ENCODE measurements at regions not wholly inside any gene's neighbourhood (a gene's known extent, or its start where the extent isn't known, plus 50 kb on each side); places are given as distances from the start of the nearest gene placed in this dataset.

DNA sequence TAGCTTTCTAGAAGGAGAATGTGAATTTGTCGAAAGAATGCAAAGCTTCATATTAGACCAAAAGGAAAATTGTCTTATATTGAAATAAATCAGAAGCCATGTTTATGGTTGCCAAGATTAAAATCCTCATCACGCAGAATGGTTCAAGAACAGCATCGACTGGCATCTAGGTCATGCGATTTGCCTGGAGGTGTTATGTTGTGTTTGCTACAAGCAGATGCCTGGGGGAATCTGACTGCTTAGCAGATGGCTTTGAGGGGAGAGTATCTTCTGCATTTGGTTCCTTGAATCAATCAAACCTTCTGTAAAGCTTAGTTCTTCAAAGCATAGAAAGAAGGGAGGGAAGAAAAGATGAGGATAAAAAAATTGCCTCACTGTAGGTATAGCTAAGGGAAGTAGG is 585.8 kb downstream of the QKI start:
- Mint-ChIP-seq H3K36me3 (ENCODE audit: insufficient read depth in 1 of 3, low read depth in 3 of 3) (no peaks in the 10 kb centered on the region), H3K9me3 (peaks cover 0 to 2% of the 10 kb centered on the region in 2 experiments; a peak in 1 of 5 replicates), H3K27ac (no peak overlapping the region), H3K27me3 (ENCODE audit: low read depth) (peaks cover 2% of the 10 kb centered on the region; the same call in 1 of the 2 replicates), H3K4me1 (no peaks in the 10 kb centered on the region), H3K4me3 (no peak overlapping the region)
- no peak overlapping the region for H3K9ac ChIP-seq (ENCODE audit: extremely low read depth, insufficient read length, low read length)
- no peak overlapping the region for H4K8ac ChIP-seq (replicated peaks; ENCODE audit: insufficient read length, low read depth, low read length)
- no peak overlapping the region for H2AFZ ChIP-seq (ENCODE audit: low read length)
- no peak overlapping the region for H3K23ac ChIP-seq (ENCODE audit: insufficient read length, low read depth, low read length)
- H3K27me3 ChIP-seq (ENCODE audit: insufficient read depth, low read length), result no peaks in the 10 kb centered on the region
- DNase-seq, result no peak
- H2BK15ac ChIP-seq (ENCODE audit: low read depth, low read length), result no peak overlapping the region
- no peaks in the 10 kb centered on the region for H3K4me1 ChIP-seq (ENCODE audit: insufficient read depth, low read length)
- no peak overlapping the region for H4K5ac ChIP-seq (ENCODE audit: insufficient read length, low read depth, low read length)
- no peak overlapping the region for H4K91ac ChIP-seq (ENCODE audit: insufficient read length, low read depth, low read length)
- no peak overlapping the region for H2BK12ac ChIP-seq (ENCODE audit: insufficient read length, low read depth, low read length)
- no peak overlapping the region for H2BK120ac ChIP-seq (ENCODE audit: low read depth, low read length, poor library complexity, severe bottlenecking)
- H3K27ac ChIP-seq (ENCODE audit: insufficient read length, low read depth, low read length), result no peak overlapping the region
- no peaks in the 10 kb centered on the region for H3K9me3 ChIP-seq (ENCODE audit: control insufficient read depth, low read depth, low read length)
- no CpG with 5 or more reads among the region's 4 CpGs for WGBS (ENCODE audit: extremely low coverage, insufficient read length, low lambda C conversion rate)
- H3K79me1 ChIP-seq (ENCODE audit: insufficient read depth, low read depth, low read length, poor library complexity, severe bottlenecking), result no peaks in the 10 kb centered on the region
- no peak overlapping the region for H2AK5ac ChIP-seq (ENCODE audit: insufficient read length, low read length)
- TF ChIP-seq, protein P1, sequence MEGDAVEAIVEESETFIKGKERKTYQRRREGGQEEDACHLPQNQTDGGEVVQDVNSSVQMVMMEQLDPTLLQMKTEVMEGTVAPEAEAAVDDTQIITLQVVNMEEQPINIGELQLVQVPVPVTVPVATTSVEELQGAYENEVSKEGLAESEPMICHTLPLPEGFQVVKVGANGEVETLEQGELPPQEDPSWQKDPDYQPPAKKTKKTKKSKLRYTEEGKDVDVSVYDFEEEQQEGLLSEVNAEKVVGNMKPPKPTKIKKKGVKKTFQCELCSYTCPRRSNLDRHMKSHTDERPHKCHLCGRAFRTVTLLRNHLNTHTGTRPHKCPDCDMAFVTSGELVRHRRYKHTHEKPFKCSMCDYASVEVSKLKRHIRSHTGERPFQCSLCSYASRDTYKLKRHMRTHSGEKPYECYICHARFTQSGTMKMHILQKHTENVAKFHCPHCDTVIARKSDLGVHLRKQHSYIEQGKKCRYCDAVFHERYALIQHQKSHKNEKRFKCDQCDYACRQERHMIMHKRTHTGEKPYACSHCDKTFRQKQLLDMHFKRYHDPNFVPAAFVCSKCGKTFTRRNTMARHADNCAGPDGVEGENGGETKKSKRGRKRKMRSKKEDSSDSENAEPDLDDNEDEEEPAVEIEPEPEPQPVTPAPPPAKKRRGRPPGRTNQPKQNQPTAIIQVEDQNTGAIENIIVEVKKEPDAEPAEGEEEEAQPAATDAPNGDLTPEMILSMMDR (conservative IDR thresholded peaks at IDR 0.05), result no peak
- no peaks in the 10 kb centered on the region for H3K79me2 ChIP-seq (ENCODE audit: insufficient read depth, low read length)
- H2BK5ac ChIP-seq (ENCODE audit: insufficient read length, low read length), result no peak overlapping the region
- no peaks in the 10 kb centered on the region for H3K23me2 ChIP-seq (ENCODE audit: insufficient read length, low read depth, low read length, poor library complexity, severe bottlenecking)
- H3K4ac ChIP-seq (ENCODE audit: low read depth, low read length), result no peak overlapping the region
- no peak overlapping the region for H3K18ac ChIP-seq (ENCODE audit: insufficient read length, low read depth, low read length)
- no peak overlapping the region for H3K56ac ChIP-seq (ENCODE audit: insufficient read length, low read depth, low read length)
- no peak overlapping the region for H3T11ph ChIP-seq (ENCODE audit: low read length)
- no peak overlapping the region for H2BK20ac ChIP-seq (ENCODE audit: low read depth, low read length, poor library complexity, severe bottlenecking)
- no peak overlapping the region for H3K4me2 ChIP-seq (ENCODE audit: insufficient read depth, insufficient read length, low read length)
- H4K20me1 ChIP-seq (ENCODE audit: control insufficient read depth, insufficient read depth, insufficient read length), result no peaks in the 10 kb centered on the region
- H3K14ac ChIP-seq (ENCODE audit: insufficient read depth, low read length), result no peak overlapping the region

Measured in H9 (cell line).